Stimulated activated naive CD8-positive, alpha-beta T cell treated with anti-CD3 and anti-CD28 coated beads, Interleukin-15, Interleukin-2, amounts not matched to agents 100 ng/mL and 50 ng/mL, for 24 hours (primary cell): ENCODE measurements at regions not wholly inside any gene's neighbourhood (a gene's known extent, or its start where the extent isn't known, plus 50 kb on each side); places are given as distances from the start of the nearest gene placed in this dataset.

Source experiments
- H3K27ac Mint-ChIP-seq: one replicate; pipeline ENCODE4 v1.8.0; 2021; ENCODE audit warnings: mild to moderate bottlenecking, mixed read lengths
- H3K27me3 Mint-ChIP-seq: one replicate; pipeline ENCODE4 v1.8.0; 2021; ENCODE audit warnings: mixed read lengths
- H3K36me3 Mint-ChIP-seq: one replicate; pipeline ENCODE4 v1.8.0; 2021; ENCODE audit warnings: low read depth, mixed read lengths
- H3K4me1 Mint-ChIP-seq: one replicate; pipeline ENCODE4 v1.8.0; 2021; ENCODE audit warnings: low read depth, mixed read lengths
- H3K4me3 Mint-ChIP-seq: one replicate; pipeline ENCODE4 v1.8.0; 2021; ENCODE audit warnings: mild to moderate bottlenecking, mixed read lengths
- H3K9me3 Mint-ChIP-seq: one replicate; pipeline ENCODE4 v1.8.0; 2021; ENCODE audit warnings: mixed read lengths

DNA sequence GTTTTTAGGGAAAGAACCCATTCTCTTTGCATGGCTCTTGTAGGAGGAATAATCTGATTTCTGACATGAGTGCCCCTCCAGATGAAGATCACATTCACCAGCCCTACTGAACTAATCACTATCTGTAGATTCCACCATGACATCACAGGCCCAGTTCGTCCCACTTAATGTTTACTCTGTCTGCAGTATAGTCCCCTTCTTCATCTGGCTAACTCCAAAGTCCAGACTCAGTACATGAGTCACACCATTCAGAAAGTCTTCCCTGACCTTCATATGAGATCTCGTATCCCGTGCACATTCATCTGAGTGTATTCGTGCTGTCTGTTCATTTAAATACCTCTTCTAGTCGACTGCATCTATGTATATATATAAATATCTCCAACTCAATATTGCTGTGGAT, 366.5 kb upstream of the AKR1E2 start:
- no peaks in the 10 kb centered on the region for H3K4me1 Mint-ChIP-seq
- no peaks in the 10 kb centered on the region for H3K9me3 Mint-ChIP-seq
- no peak overlapping the region for H3K27ac Mint-ChIP-seq
- no peak overlapping the region for H3K4me3 Mint-ChIP-seq
- no peaks in the 10 kb centered on the region for H3K36me3 Mint-ChIP-seq
- H3K27me3 Mint-ChIP-seq: peaks cover 8% of the 10 kb centered on the region

DNA sequence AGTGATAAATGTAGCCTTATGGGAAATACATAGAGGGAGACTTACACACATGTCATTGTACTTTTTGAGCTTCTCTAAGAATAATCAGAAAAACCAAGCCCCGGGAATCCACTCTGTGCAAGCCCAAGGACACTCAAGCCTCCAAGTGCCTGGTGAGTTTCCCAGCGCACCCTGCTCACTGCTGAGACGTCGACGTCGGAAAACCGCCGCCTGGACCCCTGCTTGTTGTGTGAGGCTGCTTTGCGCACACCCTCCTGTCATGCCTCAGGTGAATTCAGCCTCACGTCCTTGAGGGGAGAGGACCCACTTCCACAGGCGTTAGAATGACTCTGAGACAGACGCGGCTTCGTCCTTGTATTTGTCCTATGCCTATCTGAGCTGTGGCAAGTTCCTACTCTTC, 368.4 kb upstream of the AKR1E2 start:
- Mint-ChIP-seq H3K27ac (no peak overlapping the region), H3K9me3 (no peaks in the 10 kb centered on the region)

DNA sequence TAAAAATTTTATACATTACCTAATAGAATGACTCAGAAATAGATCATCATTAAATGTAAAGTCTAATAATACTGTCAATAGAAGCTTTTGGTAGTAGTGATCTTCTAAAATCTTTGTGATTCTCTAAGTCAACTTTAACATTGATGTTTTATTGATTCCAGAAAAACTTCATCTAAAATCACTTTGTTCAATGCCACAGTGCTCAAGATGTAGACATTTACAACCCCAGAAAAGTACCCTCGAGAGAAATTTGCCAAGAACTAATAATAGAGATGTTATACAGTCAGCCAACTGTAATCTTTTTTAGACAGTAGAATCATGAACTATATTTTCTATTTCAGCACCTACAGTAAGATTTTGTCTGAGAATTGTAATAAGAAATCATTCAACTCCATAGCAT, 369.2 kb upstream of the AKR1E2 start:
- Mint-ChIP-seq H3K4me1 (no peaks in the 10 kb centered on the region), H3K27ac (no peak overlapping the region), H3K27me3 (peaks cover 13% of the 10 kb centered on the region), H3K9me3 (peaks cover 3% of the 10 kb centered on the region), H3K36me3 (no peaks in the 10 kb centered on the region), H3K4me3 (no peak overlapping the region)

More for the DNA sequence above, 368.4 kb upstream of the AKR1E2 start:
- no peaks in the 10 kb centered on the region for H3K4me1 Mint-ChIP-seq
- no peaks in the 10 kb centered on the region for H3K36me3 Mint-ChIP-seq
- no peak overlapping the region for H3K4me3 Mint-ChIP-seq
- peaks cover 8% of the 10 kb centered on the region for H3K27me3 Mint-ChIP-seq

DNA sequence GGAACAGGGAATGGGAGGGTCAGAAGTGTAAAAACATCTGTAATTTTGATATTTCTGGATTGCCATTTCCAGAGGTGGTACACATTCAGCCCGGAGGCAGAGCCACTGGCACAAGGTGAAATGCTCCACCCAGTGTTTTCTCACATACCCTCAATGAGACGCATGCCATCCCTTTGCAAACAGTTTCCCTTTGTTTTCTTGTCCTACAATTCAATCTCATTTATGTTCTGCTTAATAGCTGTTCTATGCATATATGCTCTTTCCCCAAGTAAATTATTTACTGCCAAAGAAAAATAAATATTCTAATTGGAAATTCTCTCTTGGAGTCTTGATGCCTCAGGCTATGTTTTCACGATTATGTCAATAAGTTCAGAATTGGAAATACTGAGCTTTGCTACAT, 369.7 kb upstream of the AKR1E2 start:
- Mint-ChIP-seq H3K27ac (no peak overlapping the region), H3K36me3 (no peaks in the 10 kb centered on the region), H3K4me3 (no peak overlapping the region), H3K4me1 (peaks cover under 1% of the 10 kb centered on the region), H3K27me3 (peaks cover 14% of the 10 kb centered on the region), H3K9me3 (peaks cover 3% of the 10 kb centered on the region)

DNA sequence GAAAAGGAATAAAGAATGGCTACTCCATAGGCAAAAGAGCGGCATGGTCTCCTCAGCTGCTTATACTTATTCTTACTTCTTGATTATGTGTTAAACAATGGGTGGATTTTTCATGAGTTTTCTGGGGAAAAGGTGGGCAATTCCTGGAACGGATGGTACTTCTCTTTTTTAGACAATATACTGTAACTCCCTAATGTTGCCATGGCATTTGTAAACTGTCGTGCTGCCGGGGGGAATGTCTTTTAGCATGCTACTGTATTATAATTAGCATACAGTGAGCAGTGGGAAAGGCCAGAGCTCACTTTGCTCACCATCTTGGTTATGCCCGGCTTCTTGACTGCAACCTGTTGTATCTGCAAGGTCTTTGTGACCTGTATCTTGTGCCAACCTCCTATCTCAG, 372.1 kb upstream of the AKR1E2 start:
- H3K27me3 Mint-ChIP-seq: peaks cover 17% of the 10 kb centered on the region
- H3K4me1 Mint-ChIP-seq: peaks cover 5% of the 10 kb centered on the region
- H3K36me3 Mint-ChIP-seq: no peaks in the 10 kb centered on the region
- no peak overlapping the region for H3K27ac Mint-ChIP-seq
- peaks cover 3% of the 10 kb centered on the region for H3K9me3 Mint-ChIP-seq
- H3K4me3 Mint-ChIP-seq: no peak overlapping the region

DNA sequence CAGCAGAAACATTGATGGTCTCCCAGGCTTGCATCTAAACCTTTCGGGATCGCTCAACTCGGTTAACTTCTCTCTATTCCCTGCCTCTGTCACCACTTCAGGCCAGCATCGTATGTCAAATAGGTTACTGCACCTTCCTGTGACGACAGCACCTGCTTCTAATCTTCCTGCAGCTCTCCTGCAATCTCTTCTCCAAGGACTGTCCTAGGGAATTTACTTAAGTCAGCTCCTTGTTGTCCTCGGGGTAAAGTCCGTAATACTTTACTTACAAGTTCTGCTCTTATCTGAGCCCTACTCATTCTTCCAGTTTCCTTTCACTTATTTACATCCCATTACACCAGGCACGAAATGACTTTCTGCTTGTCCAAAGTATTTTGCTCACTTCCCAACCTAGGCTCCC, 372.7 kb upstream of the AKR1E2 start:
- Mint-ChIP-seq H3K36me3 (no peaks in the 10 kb centered on the region), H3K27ac (no peak overlapping the region), H3K4me3 (no peak overlapping the region), H3K9me3 (peaks cover 3% of the 10 kb centered on the region), H3K27me3 (peaks cover 10% of the 10 kb centered on the region), H3K4me1 (peaks cover 5% of the 10 kb centered on the region)

DNA sequence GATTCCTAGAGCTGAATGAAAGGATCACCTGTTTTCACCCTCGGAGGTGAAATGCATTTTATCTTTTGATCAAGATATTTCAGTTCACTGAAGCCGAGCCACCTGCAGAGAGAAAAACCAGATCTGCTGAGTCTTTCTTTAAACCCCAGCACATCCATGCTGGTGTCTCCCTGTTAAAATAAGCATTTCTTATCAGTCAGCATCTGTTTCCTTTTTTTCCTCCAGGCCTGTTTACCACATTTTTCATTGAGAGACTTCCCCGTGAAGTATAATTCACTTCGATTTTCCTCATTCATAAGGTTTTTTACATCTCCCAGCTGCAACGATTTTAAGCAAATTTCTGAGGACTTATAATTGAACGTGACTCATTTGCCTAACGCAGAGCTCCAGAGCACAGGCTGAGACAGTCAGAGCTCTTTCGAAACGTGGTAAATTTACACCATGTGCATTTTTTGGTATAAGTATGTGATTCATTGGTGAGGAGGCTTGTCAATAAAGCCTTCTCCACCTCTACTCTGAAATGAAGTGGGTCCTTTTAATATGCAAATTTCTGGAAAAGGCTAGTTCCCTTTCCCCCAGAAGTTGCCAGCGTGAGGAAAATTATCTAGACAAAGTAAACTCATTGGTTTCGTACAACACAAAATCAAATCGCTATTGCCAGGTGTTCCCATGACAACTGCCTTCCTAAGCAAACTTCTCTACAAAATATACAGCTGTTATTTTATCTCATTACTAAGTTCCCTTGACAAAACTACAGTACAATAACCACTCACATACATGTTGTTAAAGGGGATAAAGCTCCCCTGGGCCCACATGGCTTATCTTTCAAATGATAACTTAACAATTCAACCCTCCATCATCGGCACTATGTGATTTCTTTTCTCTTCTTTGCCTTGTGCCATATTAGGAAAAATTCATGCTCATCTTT, 374.8 kb upstream of the AKR1E2 start:
- Mint-ChIP-seq H3K27me3 (peaks cover 10% of the 10 kb centered on the region), H3K9me3 (peaks cover 3% of the 10 kb centered on the region), H3K4me3 (no peak overlapping the region), H3K4me1 (peaks cover 5% of the 10 kb centered on the region), H3K27ac (no peak overlapping the region), H3K36me3 (no peaks in the 10 kb centered on the region)

DNA sequence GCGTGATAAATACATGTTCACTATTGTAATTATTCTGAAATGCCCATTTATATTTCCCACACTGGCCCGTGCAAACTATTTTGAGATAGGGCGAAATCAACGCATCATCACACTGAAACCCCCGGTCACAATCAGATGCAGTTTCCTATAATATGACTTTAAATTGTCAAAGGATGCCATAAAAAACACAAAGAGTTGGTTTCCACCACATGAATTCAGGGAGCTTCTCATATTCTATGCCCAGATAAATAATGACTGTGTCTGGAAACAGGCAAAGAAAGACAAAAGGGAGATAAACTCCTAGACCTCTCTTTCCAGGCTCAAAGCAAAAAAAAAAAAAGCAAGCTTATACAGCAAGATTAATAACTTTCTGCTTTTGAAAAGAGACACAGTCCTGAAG, 375.8 kb upstream of the AKR1E2 start:
- Mint-ChIP-seq H3K4me3 (no peak overlapping the region), H3K36me3 (no peaks in the 10 kb centered on the region), H3K27ac (no peak overlapping the region), H3K9me3 (peaks cover 3% of the 10 kb centered on the region), H3K27me3 (peaks cover 12% of the 10 kb centered on the region), H3K4me1 (peaks cover 5% of the 10 kb centered on the region)

DNA sequence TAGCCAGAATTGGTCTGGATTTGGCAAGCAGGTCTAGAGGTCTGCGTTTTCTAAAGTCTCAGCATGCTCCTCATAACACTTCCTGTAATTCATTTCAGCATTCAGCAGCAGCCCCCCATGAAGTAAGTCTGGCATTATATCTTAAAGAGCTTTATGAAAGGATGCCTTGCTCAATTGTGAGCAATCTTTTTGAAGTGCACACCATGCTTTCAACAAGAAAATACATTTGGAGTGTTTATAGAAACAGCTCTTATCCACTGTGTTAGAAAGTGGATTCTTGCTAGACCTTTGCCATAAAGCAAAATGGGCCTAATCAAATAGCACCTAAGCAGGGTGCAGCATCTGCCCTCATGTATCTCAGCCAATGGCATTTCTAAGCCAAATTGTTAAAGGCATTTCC, 378.0 kb upstream of the AKR1E2 start:
- Mint-ChIP-seq H3K9me3 (peaks cover 13% of the 10 kb centered on the region), H3K36me3 (peaks cover 4% of the 10 kb centered on the region), H3K4me3 (no peak overlapping the region), H3K4me1 (peaks cover 5% of the 10 kb centered on the region), H3K27ac (no peak overlapping the region), H3K27me3 (peaks cover 19% of the 10 kb centered on the region)

DNA sequence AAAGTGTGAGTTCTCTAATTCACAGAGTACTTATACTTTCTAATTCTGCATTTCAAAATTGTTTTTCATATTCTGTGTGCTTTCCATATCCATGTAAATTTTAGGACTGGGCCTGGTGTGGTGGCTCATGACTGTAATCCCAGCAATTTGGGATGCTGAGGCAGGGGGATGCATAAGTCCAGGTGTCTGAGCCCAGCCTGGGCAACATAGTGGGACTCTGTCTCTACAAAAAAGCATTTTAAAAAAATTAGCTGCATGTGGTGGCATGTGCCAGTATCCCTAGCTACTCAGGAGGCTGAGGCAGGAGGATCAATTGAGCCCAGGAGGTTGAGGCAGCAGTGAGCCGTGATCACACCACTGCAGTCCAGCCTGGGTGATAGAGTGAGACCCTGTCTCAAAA, 382.6 kb upstream of the AKR1E2 start:
- Mint-ChIP-seq H3K27ac (no peak overlapping the region), H3K4me1 (no peaks in the 10 kb centered on the region), H3K4me3 (no peak overlapping the region), H3K36me3 (peaks cover 6% of the 10 kb centered on the region), H3K27me3 (peaks cover 11% of the 10 kb centered on the region), H3K9me3 (peaks cover 19% of the 10 kb centered on the region)

DNA sequence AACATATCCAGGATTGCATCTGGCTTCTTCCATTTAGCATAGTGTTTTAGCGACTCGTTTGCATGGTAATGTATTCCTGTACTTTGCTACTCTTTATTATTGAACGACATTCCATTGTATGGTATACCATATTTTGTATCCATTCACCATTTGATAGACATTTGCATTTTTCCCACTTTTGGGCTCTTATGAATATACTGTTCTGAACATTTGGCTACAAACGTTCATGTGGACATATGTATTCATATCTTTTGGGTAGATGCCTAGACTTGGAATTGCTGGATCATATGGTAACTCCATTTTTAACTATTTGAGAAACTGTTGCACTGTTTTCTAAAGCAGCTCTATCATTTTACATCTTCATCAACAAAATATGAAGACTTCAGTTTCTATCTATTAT, 383.7 kb upstream of the AKR1E2 start:
- Mint-ChIP-seq H3K36me3 (peaks cover 6% of the 10 kb centered on the region), H3K9me3 (peaks cover 19% of the 10 kb centered on the region), H3K27ac (no peak overlapping the region), H3K4me1 (no peaks in the 10 kb centered on the region), H3K4me3 (no peak overlapping the region), H3K27me3 (peaks cover 11% of the 10 kb centered on the region)

DNA sequence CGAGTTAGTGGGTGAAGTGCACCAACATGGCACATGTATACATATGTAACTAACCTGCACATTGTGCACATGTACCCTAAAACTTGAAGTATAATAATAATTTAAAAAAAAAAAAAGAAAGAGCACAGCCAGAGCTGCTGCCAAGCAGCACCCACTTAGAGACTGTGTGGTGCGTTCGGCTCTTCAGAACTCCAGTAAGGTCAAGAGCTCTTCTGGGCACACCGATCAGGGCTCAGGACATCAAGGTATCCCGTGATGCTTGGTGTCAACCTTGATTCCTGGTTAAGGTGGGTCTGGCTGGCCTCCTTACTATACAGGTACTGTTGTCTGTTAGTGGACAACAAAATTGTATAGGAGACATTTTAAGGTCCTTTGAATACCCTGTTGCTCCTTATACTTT, 385.7 kb upstream of the AKR1E2 start:
- Mint-ChIP-seq H3K36me3 (peaks cover 6% of the 10 kb centered on the region), H3K4me1 (no peaks in the 10 kb centered on the region), H3K27ac (no peak overlapping the region), H3K9me3 (peaks cover 19% of the 10 kb centered on the region), H3K4me3 (no peak overlapping the region), H3K27me3 (peaks cover 7% of the 10 kb centered on the region)

DNA sequence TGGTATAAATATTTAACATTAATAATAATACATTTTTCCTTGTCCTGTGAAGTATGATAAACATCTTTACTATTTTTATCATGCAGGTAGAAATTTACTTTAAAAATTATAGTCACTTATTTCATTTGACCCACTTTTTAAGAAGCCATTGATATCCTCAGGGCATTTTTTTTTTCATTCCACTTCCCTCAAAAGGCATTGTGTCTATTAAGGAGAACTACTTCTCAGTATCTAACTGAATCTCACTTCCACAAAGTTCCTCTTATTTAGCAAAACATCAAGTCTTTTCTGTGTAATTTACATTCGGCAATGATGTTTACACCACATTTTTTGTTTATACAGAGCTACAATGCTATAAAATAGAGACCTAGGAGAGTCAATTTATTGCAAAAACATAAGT, 388.2 kb upstream of the AKR1E2 start:
- no peak overlapping the region for H3K27ac Mint-ChIP-seq
- no peak overlapping the region for H3K4me3 Mint-ChIP-seq
- H3K4me1 Mint-ChIP-seq: no peaks in the 10 kb centered on the region
- no peaks in the 10 kb centered on the region for H3K36me3 Mint-ChIP-seq
- H3K9me3 Mint-ChIP-seq: peaks cover 8% of the 10 kb centered on the region
- H3K27me3 Mint-ChIP-seq: peaks cover 1% of the 10 kb centered on the region

DNA sequence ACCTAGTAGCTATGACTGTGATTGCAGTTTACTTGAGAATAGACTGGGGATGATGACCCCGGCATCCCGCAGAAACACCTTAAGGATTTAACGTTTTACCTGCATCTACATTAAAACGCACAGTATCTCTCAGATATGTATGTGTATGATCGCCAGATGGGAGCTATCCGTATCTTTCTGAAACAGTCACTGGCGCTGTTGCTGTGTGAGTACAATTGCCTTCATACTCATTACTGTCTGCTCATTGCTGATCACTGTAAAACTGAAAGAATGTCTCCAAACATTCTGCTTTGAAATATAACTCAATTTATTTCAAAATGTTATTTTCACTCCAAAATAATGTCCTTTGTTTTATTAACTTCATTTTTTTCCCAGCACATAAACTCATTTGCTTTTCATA, 388.9 kb upstream of the AKR1E2 start:
- no peak overlapping the region for H3K27ac Mint-ChIP-seq
- H3K36me3 Mint-ChIP-seq: no peaks in the 10 kb centered on the region
- no peak overlapping the region for H3K4me3 Mint-ChIP-seq
- peaks cover 4% of the 10 kb centered on the region for H3K27me3 Mint-ChIP-seq
- no peaks in the 10 kb centered on the region for H3K4me1 Mint-ChIP-seq
- H3K9me3 Mint-ChIP-seq: peaks cover 5% of the 10 kb centered on the region

DNA sequence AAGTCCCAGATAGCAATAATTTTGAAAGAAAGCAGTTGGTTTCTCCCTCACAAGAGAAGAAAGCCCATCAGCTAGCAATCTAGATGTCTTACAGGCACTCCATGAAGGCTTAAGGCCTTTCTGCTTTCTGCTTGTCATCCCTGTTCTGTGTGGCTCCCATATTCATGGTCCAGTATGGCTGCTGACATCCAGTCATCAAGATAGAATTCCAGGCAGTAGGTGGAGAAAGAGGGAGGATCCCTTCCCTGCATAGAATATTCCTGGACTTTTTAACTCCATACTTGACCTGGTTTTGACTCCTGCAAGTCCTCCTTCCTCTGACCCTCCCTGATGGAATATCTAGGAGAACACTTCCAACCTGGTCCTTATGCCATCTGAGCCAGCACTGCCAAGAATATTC, 389.9 kb upstream of the AKR1E2 start:
- no peak overlapping the region for H3K27ac Mint-ChIP-seq

DNA sequence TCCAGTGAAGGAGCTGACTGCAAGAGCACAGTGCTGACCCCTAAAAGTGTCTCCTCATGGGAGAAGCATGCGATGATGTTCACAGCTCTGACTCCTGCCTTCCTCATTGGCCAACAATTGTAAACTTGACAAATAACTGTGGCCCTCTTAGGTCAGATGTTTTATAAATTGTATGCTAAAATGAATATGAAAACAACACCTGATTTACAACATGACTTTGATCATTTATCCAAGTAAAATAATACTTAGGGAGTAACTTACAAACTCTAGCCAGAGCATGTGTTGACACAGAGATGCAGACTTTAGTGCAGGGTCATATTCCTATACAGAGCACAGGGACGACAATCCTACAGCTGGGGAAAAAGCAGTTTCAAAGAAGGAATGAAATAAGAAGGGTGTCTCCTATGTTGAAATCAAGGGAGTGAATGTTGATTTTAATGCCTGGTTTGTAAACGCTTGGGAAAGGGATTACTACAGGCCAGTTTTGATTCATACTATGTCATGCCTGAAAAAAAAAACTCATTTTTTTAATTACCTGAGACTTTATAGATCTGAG, 391.4 kb upstream of the AKR1E2 start:
- no peaks in the 10 kb centered on the region for H3K4me1 Mint-ChIP-seq

More for the DNA sequence above, 389.9 kb upstream of the AKR1E2 start:
- Mint-ChIP-seq H3K4me1 (no peaks in the 10 kb centered on the region), H3K27me3 (peaks cover 4% of the 10 kb centered on the region), H3K36me3 (no peaks in the 10 kb centered on the region), H3K4me3 (no peak overlapping the region), H3K9me3 (no peaks in the 10 kb centered on the region)

More for the DNA sequence above, 391.4 kb upstream of the AKR1E2 start:
- Mint-ChIP-seq H3K27me3 (peaks cover 4% of the 10 kb centered on the region), H3K9me3 (no peaks in the 10 kb centered on the region), H3K4me3 (no peak overlapping the region), H3K27ac (no peak overlapping the region), H3K36me3 (no peaks in the 10 kb centered on the region)
